ENCODE measurements at regions not wholly inside any gene's neighbourhood (a gene's known extent, or its start where the extent isn't known, plus 50 kb on each side); places are given as distances from the start of the nearest gene placed in this dataset.

GRCh38 chr6:21648475-21649050 lies 55.0 kb downstream of the SOX4 start:
- no peak for DNase-seq (ENCODE audit: low read depth)

DNA sequence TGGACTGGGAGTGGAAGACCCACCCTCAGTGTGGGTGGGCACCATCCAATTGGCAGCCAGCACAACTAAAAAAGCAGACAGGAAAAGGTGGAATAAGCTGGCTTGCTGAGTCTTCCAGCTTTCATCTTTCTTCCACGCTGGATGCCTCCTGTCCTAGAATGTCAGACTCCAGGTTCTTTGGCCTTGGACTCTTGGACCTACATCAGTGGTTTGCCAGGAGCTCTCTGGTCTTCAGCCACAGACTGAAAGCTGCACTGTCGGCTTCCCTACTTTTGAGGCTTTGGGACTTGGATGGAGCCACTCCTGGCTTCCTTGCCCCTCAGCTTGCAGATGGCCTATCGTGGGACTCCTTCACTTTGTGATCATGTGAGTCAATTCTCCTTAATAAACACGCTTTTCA lies 59.8 kb downstream of the SOX4 start:
- DNase-seq (ENCODE audit: low read depth) = no peak

DNA sequence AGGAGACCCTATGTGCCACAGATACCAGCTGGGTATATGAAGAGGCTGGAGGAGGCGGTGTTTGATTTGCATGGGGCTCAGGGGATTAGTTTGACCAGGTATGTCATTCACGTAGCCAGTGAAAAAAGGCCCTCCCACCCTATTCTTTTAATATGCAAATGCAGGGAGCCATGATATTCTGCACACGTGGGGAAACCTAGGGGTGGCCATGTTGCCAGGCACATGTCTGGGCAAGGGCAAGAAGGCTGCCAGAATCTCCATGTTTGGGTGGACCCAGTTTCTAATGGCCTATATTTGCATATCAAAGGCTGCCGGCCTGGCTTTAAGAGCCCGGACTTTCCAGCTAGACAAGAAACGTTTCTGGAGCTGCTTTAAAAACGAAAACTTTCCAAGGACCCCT lies 60.4 kb downstream of the SOX4 start:
- DNase-seq (ENCODE audit: low read depth) = no peak

- DNase-seq (ENCODE audit: low read depth) = no peak
Observed at GRCh38 chr6:21654361-21654760, 60.8 kb downstream of the SOX4 start.

GRCh38 chr6:21663966-21664313 lies 70.4 kb downstream of the SOX4 start:
- no peak for DNase-seq (ENCODE audit: low read depth)

DNA sequence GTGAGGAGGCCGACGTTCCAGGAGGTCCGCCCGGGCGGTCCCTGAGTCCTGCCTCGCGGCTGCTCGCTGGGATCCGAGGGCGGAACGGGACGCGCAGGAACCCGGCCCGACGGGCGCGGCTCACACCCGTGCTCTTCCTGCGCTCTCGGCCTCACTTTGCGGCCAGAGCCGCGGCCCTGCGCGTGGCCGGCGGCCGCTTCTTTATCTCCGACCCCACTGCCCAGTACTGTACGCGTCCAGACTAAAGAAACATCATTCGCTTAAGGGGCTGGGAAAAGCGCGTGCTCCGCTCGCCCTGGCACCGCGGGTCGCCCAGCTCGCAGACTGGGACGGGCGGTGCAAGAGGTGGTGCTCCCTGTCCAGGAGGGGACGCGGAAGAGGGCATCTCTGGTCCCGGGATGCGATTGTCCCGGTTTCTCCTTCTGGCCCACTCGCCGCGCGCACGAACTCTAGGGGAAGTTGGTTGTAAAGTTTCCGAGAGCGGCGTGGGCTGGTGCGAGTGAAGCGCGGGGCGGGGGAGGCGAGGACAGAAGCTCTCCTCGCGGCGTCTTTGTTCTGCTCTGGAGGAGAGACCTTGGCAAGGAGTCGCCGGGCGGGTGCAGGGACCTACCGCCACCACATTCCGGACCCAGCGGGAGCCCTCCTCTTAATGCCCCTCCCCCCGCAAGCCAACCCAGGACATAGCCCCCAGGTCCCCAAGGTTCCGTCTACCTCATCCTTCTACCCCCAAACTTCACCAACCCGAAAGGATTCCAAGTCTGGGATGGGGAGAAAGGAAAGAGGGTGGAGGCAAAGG lies 71.0 kb downstream of the SOX4 start:
- DNase-seq (ENCODE audit: low read depth) = no peak

DNA sequence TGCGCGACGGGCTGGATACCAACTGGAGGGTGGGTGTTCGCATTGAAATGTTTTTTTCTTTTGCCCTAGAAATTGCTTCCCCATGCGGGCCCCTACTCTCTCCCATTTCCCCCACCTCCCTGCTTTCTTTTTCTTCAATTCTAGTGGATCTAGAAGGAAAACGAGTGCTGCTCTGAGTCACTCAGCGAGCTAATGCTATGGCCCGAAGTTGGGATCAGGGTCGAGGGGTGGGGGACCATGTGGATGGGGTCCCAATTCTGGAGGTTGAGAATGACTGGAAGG lies 71.5 kb downstream of the SOX4 start:
- DNase-seq (ENCODE audit: low read depth) = no peak

GRCh38 chr6:21665392-21666200 lies 72.0 kb downstream of the SOX4 start:
- no peak for DNase-seq (ENCODE audit: low read depth)

DNA sequence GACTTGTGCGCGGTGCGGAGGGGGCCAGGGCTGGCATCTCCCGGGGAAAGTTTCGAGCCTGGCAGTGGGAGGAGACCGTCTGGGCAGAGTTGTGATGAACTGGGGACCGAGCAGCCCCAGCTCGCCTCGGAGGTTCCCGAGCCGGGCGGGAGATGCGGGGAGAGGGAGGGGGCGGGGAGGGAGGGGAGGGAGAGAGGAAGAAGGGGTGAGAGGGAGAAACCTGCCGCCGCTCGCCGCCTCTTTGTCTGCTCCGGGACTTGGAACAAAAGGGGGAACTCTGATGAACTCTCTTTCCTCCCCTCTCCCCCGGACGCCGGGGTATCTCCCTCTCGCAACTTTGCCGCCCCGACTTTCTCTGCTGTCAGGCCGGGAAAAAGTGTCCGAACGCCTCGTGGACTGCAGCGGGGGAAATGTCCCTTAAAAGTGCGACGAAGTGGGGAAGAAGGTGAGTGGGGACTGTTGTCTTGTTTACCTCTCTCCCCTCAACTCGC lies 72.7 kb downstream of the SOX4 start:
- DNase-seq (ENCODE audit: low read depth) = no peak

DNA sequence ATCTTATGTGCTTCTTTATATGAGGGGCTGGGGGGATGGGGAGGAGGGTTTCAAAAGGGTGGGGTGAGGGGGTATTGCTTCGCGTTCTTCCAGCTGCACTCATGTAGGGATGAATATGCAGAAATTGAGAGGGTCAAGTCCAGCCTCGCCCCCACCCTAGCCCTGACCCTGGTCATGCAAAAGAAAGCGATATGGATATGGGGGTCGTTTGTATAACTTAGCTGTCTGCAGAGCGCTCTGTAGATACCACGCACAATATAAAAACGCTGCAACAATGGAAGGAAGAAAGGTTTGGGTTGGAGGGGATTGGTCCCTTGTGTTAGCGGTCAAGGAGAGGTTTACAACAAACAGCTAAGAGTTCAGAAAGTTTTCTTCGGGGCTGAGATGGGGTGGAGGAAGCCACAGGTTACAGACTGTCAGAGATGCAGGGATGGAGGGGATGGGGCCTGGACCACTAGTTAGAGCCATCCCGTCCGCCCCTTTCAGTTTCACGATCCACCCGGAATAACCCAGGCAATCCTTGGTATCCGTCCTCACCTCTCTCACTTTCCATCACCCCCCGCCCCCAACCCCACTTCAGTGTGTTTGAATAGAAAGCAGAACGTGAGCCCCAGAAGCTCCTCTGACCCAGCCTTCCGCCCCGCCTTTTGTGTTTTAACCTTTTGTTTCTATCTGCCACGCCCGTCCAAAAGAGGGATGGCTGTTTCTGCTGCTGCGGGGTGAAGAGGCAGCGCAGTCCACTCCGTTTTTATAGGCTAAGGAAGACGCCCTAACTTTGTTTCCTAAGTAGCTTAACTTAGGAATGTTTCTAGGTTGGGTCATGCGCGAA lies 73.5 kb downstream of the SOX4 start:
- no peak for DNase-seq (ENCODE audit: low read depth)

- no peak for DNase-seq (ENCODE audit: low read depth)
Observed at GRCh38 chr6:21668795-21669194, 75.2 kb downstream of the SOX4 start.

GRCh38 chr6:21676769-21677168 lies 83.2 kb downstream of the SOX4 start:
- no peak for DNase-seq (ENCODE audit: low read depth)

DNA sequence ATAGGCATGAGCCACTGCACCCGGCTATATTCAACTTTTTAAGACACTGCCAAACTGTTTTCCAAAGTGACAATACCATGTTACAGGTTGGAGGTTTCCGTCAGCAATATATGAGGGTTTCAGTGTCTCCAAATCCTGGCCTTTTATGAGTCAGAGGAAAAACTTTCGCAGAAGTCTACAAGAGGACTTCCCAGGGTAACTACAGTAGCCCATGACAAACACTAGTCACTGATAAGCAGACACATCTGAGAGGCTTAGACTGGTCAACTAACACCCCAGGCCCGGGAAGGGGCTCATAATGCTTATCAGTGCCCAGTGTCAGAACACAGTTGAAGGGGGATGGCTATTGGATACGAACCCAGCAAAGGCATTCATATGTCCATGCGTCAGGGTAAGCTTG lies 85.4 kb downstream of the SOX4 start:
- DNase-seq (ENCODE audit: low read depth) = no peak

DNA sequence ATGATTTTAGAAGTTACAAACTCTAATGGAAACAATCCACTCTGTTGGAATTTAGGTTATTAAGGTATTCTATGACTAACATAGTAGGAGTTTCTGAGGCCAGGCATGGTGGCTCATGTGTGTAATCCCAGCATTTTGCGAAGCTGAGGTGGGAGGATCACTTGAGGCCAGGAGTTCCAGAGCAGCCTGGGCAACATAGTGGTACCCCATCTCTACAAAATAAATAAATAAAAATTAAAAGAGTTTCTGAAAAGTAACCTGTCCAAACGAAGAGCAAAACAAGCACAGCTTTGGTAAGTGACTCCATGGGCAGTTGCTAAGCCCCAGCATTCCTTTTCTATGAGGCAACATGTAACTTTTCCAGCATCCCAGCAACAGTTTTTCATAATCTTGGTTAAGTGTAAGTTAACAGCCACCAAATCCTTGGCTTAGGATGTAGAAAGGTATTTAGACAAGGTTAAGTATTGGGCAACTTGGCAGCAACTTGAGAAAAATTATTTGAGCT lies 86.3 kb downstream of the SOX4 start:
- DNase-seq (ENCODE audit: low read depth) = peak; percentile 45

DNA sequence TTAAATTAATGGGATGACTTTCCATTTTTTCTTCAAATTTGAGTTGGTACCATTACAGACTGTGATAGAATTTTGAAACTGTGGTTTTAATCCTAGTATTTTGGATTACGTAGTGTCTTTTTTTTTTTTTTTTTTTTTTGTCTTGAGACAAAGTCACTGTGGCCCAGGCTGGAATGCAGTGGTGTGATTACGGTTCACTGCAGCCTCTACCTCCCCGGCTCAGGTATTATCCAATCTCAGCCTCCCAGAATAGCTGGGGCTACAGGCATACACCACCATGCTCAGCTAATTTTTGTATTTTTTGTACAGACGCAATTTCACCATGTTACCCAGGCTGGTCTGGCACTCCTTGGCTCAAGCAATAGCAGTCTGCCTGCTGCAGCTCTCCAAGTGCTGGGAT lies 87.1 kb downstream of the SOX4 start:
- no peak for DNase-seq (ENCODE audit: low read depth)

- no peak for DNase-seq (ENCODE audit: low read depth)
Observed at GRCh38 chr6:21690489-21690888, 96.9 kb downstream of the SOX4 start.

DNA sequence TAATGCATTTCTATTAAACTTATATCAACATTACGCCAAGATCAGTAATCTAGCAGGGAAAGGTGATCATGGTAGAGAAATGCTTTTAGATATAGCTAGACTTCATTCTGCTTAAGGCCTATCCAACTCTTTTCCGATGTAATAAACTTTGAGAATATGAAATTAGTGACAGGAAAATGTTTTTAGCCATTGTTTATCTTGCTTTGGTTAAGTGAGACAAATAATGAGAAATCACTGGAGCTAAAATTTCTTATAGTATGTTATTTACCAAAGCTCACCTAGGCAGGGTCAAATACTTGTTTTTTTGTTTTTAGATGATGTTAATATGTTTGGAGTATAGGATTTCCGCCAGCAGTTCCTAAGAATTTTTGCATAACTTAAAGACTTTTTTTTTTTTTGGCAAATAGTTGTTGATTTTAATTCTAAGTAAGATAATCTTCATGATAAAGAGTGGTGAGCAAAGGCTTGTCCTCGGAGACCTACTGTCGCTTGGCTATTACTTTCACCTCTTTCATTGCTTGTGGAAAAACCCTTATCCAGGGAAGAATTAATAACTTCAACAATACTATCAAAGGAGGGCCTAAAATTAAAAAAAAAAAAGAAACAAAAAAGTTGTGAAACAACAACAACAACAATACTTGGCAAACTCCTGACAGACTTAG lies 98.3 kb downstream of the SOX4 start:
- no peak for DNase-seq (ENCODE audit: low read depth)

- no peak for DNase-seq (ENCODE audit: low read depth)
Observed at GRCh38 chr6:21692721-21693120, 99.2 kb downstream of the SOX4 start.

GRCh38 chr6:21694168-21694567 lies 100.6 kb downstream of the SOX4 start:
- DNase-seq (ENCODE audit: low read depth) = no peak

- DNase-seq (ENCODE audit: low read depth) = no peak
Observed at GRCh38 chr6:21707524-21708319, 114.2 kb downstream of the SOX4 start.

GRCh38 chr6:21708320-21708580 lies 114.7 kb downstream of the SOX4 start:
- no peak for DNase-seq (ENCODE audit: low read depth)

All from fibroblast of gingiva (primary cell).